ENCODE measurements at regions not wholly inside any gene's neighbourhood (a gene's known extent, or its start where the extent isn't known, plus 50 kb on each side); places are given as distances from the start of the nearest gene placed in this dataset.
A peak's percentile ranks its signal among the peaks of the same experiment; 100 is the strongest.
"Not testable (repeated sequence)": the region's sequence is repeated elsewhere in the genome, so short reads cannot be mapped to it uniquely, and the experiment has no call there.

GRCh38 chrX:153266140-153266539 is 55.4 kb downstream of the PNMA6F start:
- in situ Hi-C loops (cut with HindIII; ENCODE audit: low pct_unique_long_range_greater_than_20kb, low sequenced_read_pairs): not testable (repeated sequence)

GRCh38 chrX:153260468-153260867 is 61.1 kb downstream of the PNMA6F start:
- in situ Hi-C loops (cut with HindIII; ENCODE audit: low pct_unique_long_range_greater_than_20kb, low sequenced_read_pairs); DNase-seq (ENCODE audit: low read depth, low spot score): not testable (repeated sequence)

More at GRCh38 chrX:153266140-153266539, 55.4 kb downstream of the PNMA6F start:
- not testable (repeated sequence) for DNase-seq (ENCODE audit: low read depth, low spot score)

- in situ Hi-C loops (cut with HindIII; ENCODE audit: low pct_unique_long_range_greater_than_20kb, low sequenced_read_pairs); DNase-seq (ENCODE audit: low read depth, low spot score): not testable (repeated sequence)
Measured at GRCh38 chrX:153253239-153253638, 68.3 kb downstream of the PNMA6F start.

GRCh38 chrX:153252378-153253129 is 69.0 kb downstream of the PNMA6F start:
- DNase-seq (ENCODE audit: low read depth, low spot score); in situ Hi-C loops (cut with HindIII; ENCODE audit: low pct_unique_long_range_greater_than_20kb, low sequenced_read_pairs): not testable (repeated sequence)

GRCh38 chrX:153251952-153252351 is 69.6 kb downstream of the PNMA6F start:
- DNase-seq (ENCODE audit: low read depth, low spot score); in situ Hi-C loops (cut with HindIII; ENCODE audit: low pct_unique_long_range_greater_than_20kb, low sequenced_read_pairs): not testable (repeated sequence)

GRCh38 chrX:153250762-153251161 is 70.8 kb downstream of the PNMA6F start:
- in situ Hi-C loops (cut with HindIII; ENCODE audit: low pct_unique_long_range_greater_than_20kb, low sequenced_read_pairs); DNase-seq (ENCODE audit: low read depth, low spot score): not testable (repeated sequence)

GRCh38 chrX:153245288-153245731 is 66.2 kb downstream of the MAGEA1 start:
- DNase-seq (ENCODE audit: low read depth, low spot score): peak; percentile 1
- in situ Hi-C loops (cut with HindIII; ENCODE audit: low pct_unique_long_range_greater_than_20kb, low sequenced_read_pairs): no loop called here

GRCh38 chrX:153244767-153245166 is 65.7 kb downstream of the MAGEA1 start:
- in situ Hi-C loops (cut with HindIII; ENCODE audit: low pct_unique_long_range_greater_than_20kb, low sequenced_read_pairs): no loop called here
- no peak for DNase-seq (ENCODE audit: low read depth, low spot score)

- no peak for DNase-seq (ENCODE audit: low read depth, low spot score)
- in situ Hi-C loops (cut with HindIII; ENCODE audit: low pct_unique_long_range_greater_than_20kb, low sequenced_read_pairs): no loop called here
Measured at GRCh38 chrX:153238361-153238760, 59.3 kb downstream of the MAGEA1 start.

Data from SK-MEL-5 (cell line).